ENCODE measurements at regions not wholly inside any gene's neighbourhood (a gene's known extent, or its start where the extent isn't known, plus 50 kb on each side); places are given as distances from the start of the nearest gene placed in this dataset.

DNA sequence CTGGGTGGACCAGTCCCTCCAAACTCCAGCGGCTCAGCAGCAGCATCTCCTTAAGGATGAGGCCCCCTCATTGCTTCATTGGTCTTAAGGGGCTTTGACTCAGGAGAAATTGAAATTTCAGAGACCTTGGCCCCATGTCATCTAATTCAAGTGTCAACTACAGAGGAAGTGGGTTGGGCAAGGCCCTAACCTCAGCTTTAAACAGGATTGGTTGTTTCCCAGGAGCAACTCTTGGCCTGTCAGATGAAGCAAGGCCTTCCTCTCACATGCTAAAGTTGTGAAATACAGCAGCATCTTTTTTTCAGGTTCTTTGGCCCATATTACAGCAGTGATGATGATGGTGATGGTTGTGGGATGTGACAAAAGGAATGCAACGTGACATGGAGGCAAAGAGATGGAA, 348.3 kb downstream of the ICE1 start:
- Histone ChIP-seq H3K79me2 (ENCODE audit: low read depth) (no peaks in the 10 kb centered on the region), H3K9ac (no peak overlapping the region), H4K20me1 (ENCODE audit: low read depth) (no peaks in the 10 kb centered on the region), H2AFZ (replicated peaks) (no peak overlapping the region), H3K9me3 (ENCODE audit: low read depth) (no peaks in the 10 kb centered on the region), H3K27me3 (no peaks in the 10 kb centered on the region), H3K27ac (no peak overlapping the region), H3K4me2 (no peak overlapping the region), H3F3A (ENCODE audit: low read depth) (no peaks in the 10 kb centered on the region), H3K4me1 (no peaks in the 10 kb centered on the region), H3K36me3 (no peaks in the 10 kb centered on the region), H3K4me3 (no peak overlapping the region)
- Mint-ChIP-seq H3K27ac (no peak overlapping the region), H3K9me3 (no peaks in the 10 kb centered on the region), H3K27me3 (ENCODE audit: insufficient read depth, low read depth) (peaks cover 2% of the 10 kb centered on the region), H3K4me1 (no peaks in the 10 kb centered on the region), H3K4me3 (no peak overlapping the region), H3K36me3 (no peaks in the 10 kb centered on the region)
- TF ChIP-seq, protein P1, sequence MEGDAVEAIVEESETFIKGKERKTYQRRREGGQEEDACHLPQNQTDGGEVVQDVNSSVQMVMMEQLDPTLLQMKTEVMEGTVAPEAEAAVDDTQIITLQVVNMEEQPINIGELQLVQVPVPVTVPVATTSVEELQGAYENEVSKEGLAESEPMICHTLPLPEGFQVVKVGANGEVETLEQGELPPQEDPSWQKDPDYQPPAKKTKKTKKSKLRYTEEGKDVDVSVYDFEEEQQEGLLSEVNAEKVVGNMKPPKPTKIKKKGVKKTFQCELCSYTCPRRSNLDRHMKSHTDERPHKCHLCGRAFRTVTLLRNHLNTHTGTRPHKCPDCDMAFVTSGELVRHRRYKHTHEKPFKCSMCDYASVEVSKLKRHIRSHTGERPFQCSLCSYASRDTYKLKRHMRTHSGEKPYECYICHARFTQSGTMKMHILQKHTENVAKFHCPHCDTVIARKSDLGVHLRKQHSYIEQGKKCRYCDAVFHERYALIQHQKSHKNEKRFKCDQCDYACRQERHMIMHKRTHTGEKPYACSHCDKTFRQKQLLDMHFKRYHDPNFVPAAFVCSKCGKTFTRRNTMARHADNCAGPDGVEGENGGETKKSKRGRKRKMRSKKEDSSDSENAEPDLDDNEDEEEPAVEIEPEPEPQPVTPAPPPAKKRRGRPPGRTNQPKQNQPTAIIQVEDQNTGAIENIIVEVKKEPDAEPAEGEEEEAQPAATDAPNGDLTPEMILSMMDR (IDR thresholded peaks at IDR 0.05) = no peak
- TF ChIP-seq EZH2 (IDR thresholded peaks at IDR 0.05) = no peak
- no peak for TF ChIP-seq EZH2phosphoT487 (IDR thresholded peaks at IDR 0.05)
- DNase-seq (ENCODE audit: low spot score) = no peak

DNA sequence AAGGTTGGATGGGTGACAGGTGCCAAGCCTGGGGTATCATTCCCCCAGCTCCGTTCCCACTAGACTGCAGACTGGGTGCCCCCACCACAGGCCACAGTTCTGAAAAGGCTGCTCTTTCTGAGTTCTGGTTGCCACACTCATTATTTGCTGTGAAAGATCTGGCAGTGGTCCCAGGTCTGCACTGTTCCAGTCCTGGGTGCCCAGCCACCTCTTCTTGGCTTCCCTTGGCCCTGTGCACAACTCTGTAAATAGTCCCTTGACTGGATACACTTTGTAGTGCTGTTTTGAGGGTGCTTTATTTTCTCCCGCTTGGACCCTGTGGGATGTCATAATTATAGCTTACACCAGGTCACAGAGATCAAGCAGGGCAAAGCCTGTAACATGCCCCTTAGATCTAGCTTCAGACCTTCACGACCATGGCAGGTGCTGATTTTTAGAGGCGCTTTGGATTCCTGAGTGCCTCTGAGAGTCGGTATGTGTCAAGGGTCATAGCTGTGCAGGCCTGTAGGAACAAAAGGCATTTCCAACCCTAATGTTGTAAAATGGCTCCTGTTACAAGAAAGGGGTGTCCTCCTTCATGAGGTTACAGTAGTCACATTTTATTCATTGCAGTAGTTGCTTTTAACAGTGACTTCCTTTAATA, 344.9 kb downstream of the ICE1 start:
- Histone ChIP-seq H3K4me1 (no peaks in the 10 kb centered on the region), H2AFZ (replicated peaks) (no peak overlapping the region), H3K27ac (no peak overlapping the region), H3K79me2 (ENCODE audit: low read depth) (no peaks in the 10 kb centered on the region), H3K9ac (no peak overlapping the region), H4K20me1 (ENCODE audit: low read depth) (no peaks in the 10 kb centered on the region), H3K9me3 (ENCODE audit: low read depth) (no peaks in the 10 kb centered on the region), H3K27me3 (no peaks in the 10 kb centered on the region), H3K36me3 (no peaks in the 10 kb centered on the region), H3F3A (ENCODE audit: low read depth) (no peaks in the 10 kb centered on the region), H3K4me2 (no peak overlapping the region), H3K4me3 (no peak overlapping the region)
- Mint-ChIP-seq H3K4me1 (no peaks in the 10 kb centered on the region), H3K36me3 (no peaks in the 10 kb centered on the region), H3K27me3 (ENCODE audit: insufficient read depth, low read depth) (peaks cover 2% of the 10 kb centered on the region), H3K27ac (no peak overlapping the region), H3K4me3 (no peak overlapping the region), H3K9me3 (no peaks in the 10 kb centered on the region)
- no peak for TF ChIP-seq EZH2phosphoT487 (IDR thresholded peaks at IDR 0.05)
- TF ChIP-seq EZH2 (IDR thresholded peaks at IDR 0.05) = no peak
- TF ChIP-seq, protein P1 (IDR thresholded peaks at IDR 0.05) = no peak
- no peak for DNase-seq (ENCODE audit: low spot score)

DNA sequence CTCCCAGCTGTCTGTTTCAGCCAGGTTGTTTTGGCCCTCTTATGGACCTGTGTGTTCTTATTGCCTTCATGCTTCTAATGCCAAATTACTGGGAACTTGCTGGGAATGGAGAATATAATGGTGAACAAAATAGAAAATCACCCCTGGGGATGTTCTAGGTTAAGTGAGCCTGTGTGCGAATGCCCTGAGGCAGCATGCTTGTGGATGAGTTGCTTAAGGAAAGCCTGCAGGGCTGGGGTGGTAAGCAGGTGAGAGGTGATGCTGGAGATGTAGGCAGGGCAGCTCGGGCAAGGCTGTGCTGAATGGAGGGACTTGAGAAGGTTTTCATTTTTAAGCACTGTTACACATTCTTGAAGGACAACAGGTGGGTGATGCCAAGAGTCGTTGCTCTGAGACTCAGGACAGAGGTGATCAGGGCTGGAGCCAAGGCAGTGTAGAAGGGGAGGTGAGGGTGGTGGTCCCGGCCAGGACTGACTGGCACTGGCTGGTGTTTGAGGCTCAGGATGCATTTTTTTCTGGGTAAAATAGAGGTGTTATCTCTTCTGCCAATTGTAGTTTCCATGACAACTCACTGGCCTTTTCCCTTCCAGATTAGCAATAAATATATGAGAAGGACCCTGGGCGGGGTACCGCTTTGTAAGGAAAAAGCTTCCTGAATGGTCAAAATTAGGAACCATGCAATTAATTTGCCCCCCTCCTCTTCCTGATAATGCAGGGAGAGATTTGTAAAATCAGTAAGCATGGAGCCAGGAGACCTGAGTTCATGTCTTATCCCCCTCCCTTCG, 342.8 kb downstream of the ICE1 start:
- Histone ChIP-seq H2AFZ (replicated peaks) (no peak overlapping the region), H3K9ac (no peak overlapping the region), H3K36me3 (no peaks in the 10 kb centered on the region), H3K9me3 (ENCODE audit: low read depth) (no peaks in the 10 kb centered on the region), H3K4me2 (no peak overlapping the region), H3K4me1 (no peaks in the 10 kb centered on the region), H3K27ac (no peak overlapping the region), H4K20me1 (ENCODE audit: low read depth) (no peaks in the 10 kb centered on the region), H3F3A (ENCODE audit: low read depth) (no peaks in the 10 kb centered on the region), H3K79me2 (ENCODE audit: low read depth) (no peaks in the 10 kb centered on the region), H3K4me3 (no peak overlapping the region), H3K27me3 (no peaks in the 10 kb centered on the region)
- Mint-ChIP-seq H3K4me3 (no peak overlapping the region), H3K27ac (no peak overlapping the region), H3K36me3 (no peaks in the 10 kb centered on the region), H3K9me3 (no peaks in the 10 kb centered on the region), H3K27me3 (ENCODE audit: insufficient read depth, low read depth) (peaks cover 2% of the 10 kb centered on the region), H3K4me1 (no peaks in the 10 kb centered on the region)
- TF ChIP-seq, protein P1 (IDR thresholded peaks at IDR 0.05) = no peak
- TF ChIP-seq EZH2 (IDR thresholded peaks at IDR 0.05) (no peak), EZH2phosphoT487 (IDR thresholded peaks at IDR 0.05) (no peak)
- DNase-seq (ENCODE audit: low spot score) = no peak

Measured in neural progenitor cell (in vitro differentiated cells).